A549 (cell line): ENCODE measurements at regions not wholly inside any gene's neighbourhood (a gene's known extent, or its start where the extent isn't known, plus 50 kb on each side); places are given as distances from the start of the nearest gene placed in this dataset.

Experiments
- ATAC-seq, 2 experiments: fragments of 200-7000 bp in 1 of 2; fragments of >200 bp in 1 of 2; cut with Nextera tagmentation in 1 of 2; cut with Tn5 transposase in 1 of 2; 3 replicates each; pipeline versions ENCODE4 v1.8.0 to v1.9.1; 2018 to 2020; ENCODE audit warnings: mild to moderate bottlenecking in 1 of 2, moderate library complexity in 1 of 2
- CTCF ChIA-PET: fragments of 300-600 bp; sonication (Branson Sonifier 250); formaldehyde crosslinking; extraction: SDS; loops from one replicate; lab custom pipeline; 2021; ENCODE audit warnings: antibody characterized with exemption, inconsistent platforms; lab: Yijun Ruan, JAX
- POLR2A ChIA-PET: fragments of 350-600 bp; formaldehyde crosslinking; extraction: SDS; loops from one replicate; lab custom pipeline; 2021; ENCODE audit warnings: antibody characterized with exemption, inconsistent platforms; lab: Yijun Ruan, JAX
- DNase-seq, 2 experiments: peaks; one replicate each; pipeline versions ENCODE4 v3.0.0 to v3.0.0-alpha.2; 2011 to 2016; ENCODE audit warnings: low read depth in 1 of 2, low spot score in 1 of 2
- FAIRE-seq: peaks from 2 replicates; lab custom pipeline; 2011; peaks lifted over from hg19 to GRCh38; lab: Jason Lieb, UNC
- H3K27ac ChIP-seq, 2 experiments: fragments of >200 bp; sonication (Bioruptor Twin); formaldehyde crosslinking; 3 replicates each; pipeline ENCODE4 v1.5.1; 2016 to 2017
- H3K4me1 ChIP-seq: fragments of >200 bp; sonication (Bioruptor Twin); formaldehyde crosslinking; 3 replicates; pipeline ENCODE4 v1.6.1; 2016
- H3K4me2 ChIP-seq: fragments of >200 bp; sonication (Bioruptor Twin); formaldehyde crosslinking; 3 replicates; pipeline ENCODE4 v1.6.1; 2016
- H3K4me3 ChIP-seq: fragments of >200 bp; sonication (Bioruptor Twin); formaldehyde crosslinking; 3 replicates; pipeline ENCODE4 v1.5.1; 2016
- H3K9me3 ChIP-seq: fragments of >200 bp; sonication (Bioruptor Twin); formaldehyde crosslinking; 3 replicates; pipeline ENCODE4 v1.6.1; 2016
- BHLHE40 ChIP-seq: IDR thresholded peaks from 2 replicates; pipeline ENCODE4 v1.6.1; 2012; ENCODE audit warnings: low read depth, low read length, inconsistent platforms
- CBX8 ChIP-seq: fragments of 200-600 bp; sonication (generic); IDR thresholded peaks from 2 replicates; pipeline ENCODE4 v1.6.1; 2016
- CHD2 ChIP-seq: fragments of 150-350 bp; IDR thresholded peaks from 2 replicates; pipeline ENCODE4 v1.6.1; 2014; ENCODE audit warnings: low read length; ENCODE audit not compliant: partially characterized antibody
- CTCF ChIP-seq: fragments of >200 bp; sonication (Bioruptor Twin); formaldehyde crosslinking; IDR thresholded peaks from 3 replicates; pipeline ENCODE4 v1.5.1; 2016
- EHMT2 ChIP-seq: fragments of 200-600 bp; sonication (generic); IDR thresholded peaks from 2 replicates; pipeline ENCODE4 v1.6.1; 2016; ENCODE audit warnings: antibody characterized with exemption, low read depth, mild to moderate bottlenecking, moderate library complexity
- ESRRA ChIP-seq: fragments of 150-350 bp; IDR thresholded peaks from 2 replicates; pipeline ENCODE4 v1.6.1; 2014; ENCODE audit warnings: mild to moderate bottlenecking, low read length, borderline replicate concordance
- FOXS1 ChIP-seq: fragments of 250-450 bp; sonication (Bioruptor Pico); IDR thresholded peaks from 2 replicates; pipeline ENCODE4 v1.5.0; 2020; ENCODE audit warnings: mild to moderate bottlenecking, moderate library complexity
- HES2 ChIP-seq: fragments of >200 bp; sonication (Bioruptor Twin); formaldehyde crosslinking; IDR thresholded peaks from 2 replicates; pipeline ENCODE4 v1.6.1; 2016
- HOXA7 ChIP-seq: fragments of 250-450 bp; sonication (Bioruptor Pico); IDR thresholded peaks from 2 replicates; pipeline ENCODE4 v1.5.0; 2020; ENCODE audit warnings: mild to moderate bottlenecking, moderate library complexity
- HOXB13 ChIP-seq: fragments of 250-450 bp; sonication (Bioruptor Pico); IDR thresholded peaks from 2 replicates; pipeline ENCODE4 v1.5.0; 2020; ENCODE audit warnings: low read depth, mild to moderate bottlenecking, moderate library complexity
- MYC ChIP-seq: IDR thresholded peaks from 2 replicates; pipeline ENCODE4 v1.6.1; 2012; ENCODE audit warnings: mild to moderate bottlenecking, inconsistent platforms, low read length, improper control_type of control experiment, borderline replicate concordance
- NFE2L2 ChIP-seq: fragments of 150-350 bp; conservative IDR thresholded peaks from 2 replicates; pipeline ENCODE4 v1.6.1; 2014; ENCODE audit warnings: low read length
- NR3C1 ChIP-seq: fragments of >200 bp; sonication (Bioruptor Twin); formaldehyde crosslinking; IDR thresholded peaks from 3 replicates; pipeline ENCODE4 v1.6.1; 2017
- PHF8 ChIP-seq: fragments of 200-600 bp; sonication (generic); IDR thresholded peaks from 2 replicates; pipeline ENCODE4 v1.6.1; 2016; ENCODE audit warnings: low read depth, mild to moderate bottlenecking, antibody characterized with exemption, moderate library complexity, borderline replicate concordance
- POLR2AphosphoS2 ChIP-seq: conservative IDR thresholded peaks from 2 replicates; pipeline ENCODE4 v1.6.1; 2012; ENCODE audit warnings: low read length, improper control_type of control experiment, inconsistent platforms
- RFX5 ChIP-seq: fragments of 450-650 bp; IDR thresholded peaks from 2 replicates; pipeline ENCODE4 v1.7.1; 2014; ENCODE audit warnings: antibody characterized with exemption, mild to moderate bottlenecking, moderate library complexity
- SMC3 ChIP-seq: fragments of >200 bp; sonication (Bioruptor Twin); formaldehyde crosslinking; IDR thresholded peaks from 3 replicates; pipeline ENCODE4 v1.6.1; 2018; ENCODE audit warnings: inconsistent platforms
- TFCP2L1 ChIP-seq: fragments of 250-450 bp; sonication (Bioruptor Pico); IDR thresholded peaks from 2 replicates; pipeline ENCODE4 v1.5.0; 2021; ENCODE audit warnings: mild to moderate bottlenecking
- ZFP36 ChIP-seq: fragments of 450-650 bp; IDR thresholded peaks from 2 replicates; pipeline ENCODE4 v1.6.1; 2014; ENCODE audit warnings: borderline replicate concordance; ENCODE audit not compliant: partially characterized antibody
- ZNF302 ChIP-seq: fragments of 250-450 bp; sonication (Bioruptor Pico); IDR thresholded peaks from 2 replicates; pipeline ENCODE4 v1.9.0; 2021; ENCODE audit warnings: inconsistent platforms, mild to moderate bottlenecking, moderate library complexity
- WGBS: methylation state at CpG from one replicate; pipeline ENCODE4 v1.1.6; 2017; ENCODE audit errors: missing lambda C conversion rate; 5-methylcytosine and 5-hydroxymethylcytosine counted together
- TF ChIP-seq, protein P1 (sequence below): fragments of 250-450 bp; sonication (Bioruptor Pico); IDR thresholded peaks from 2 replicates; pipeline ENCODE4 v1.5.0; 2021; ENCODE audit warnings: mild to moderate bottlenecking, moderate library complexity, borderline replicate concordance
- TF ChIP-seq, protein P2 (sequence below): fragments of 150-350 bp; IDR thresholded peaks from 2 replicates; pipeline ENCODE4 v1.6.1; 2014; ENCODE audit warnings: low read depth, mild to moderate bottlenecking, low read length

- Histone ChIP-seq H3K4me3 (no peak overlapping the region), H3K4me2 (no peak overlapping the region), H3K9me3 (no peaks in the 10 kb centered on the region), H3K27ac (no peak overlapping the region), H3K4me1 (no peaks in the 10 kb centered on the region)
- TF ChIP-seq NR3C1 (no peak), HES2 (no peak)
- no peak for ATAC-seq
- 92% methylated on average over 2 of the region's 2 CpGs for WGBS
- POLR2A ChIA-PET = no interaction called here
- no peak for DNase-seq
- no peak for FAIRE-seq
- CTCF ChIA-PET = no interaction called here
Measured at GRCh38 chr4:14568351-14568750, 433.9 kb upstream of the CPEB2 start.

GRCh38 chr4:14575289-14575688 lies 427.0 kb upstream of the CPEB2 start:
- ChIA-PET POLR2A (no interaction called here), CTCF (no interaction called here)
- TF ChIP-seq NFE2L2 (no peak), ESRRA (no peak), RFX5 (no peak), FOXS1 (CRISPR knock-in tag) (no peak), POLR2AphosphoS2 (no peak), CBX8 (no peak), CTCF (no peak), EHMT2 (no peak), HOXB13 (CRISPR knock-in tag) (no peak), MYC (no peak), BHLHE40 (no peak), SMC3 (no peak), ZNF302 (CRISPR knock-in tag) (no peak), PHF8 (no peak), HOXA7 (CRISPR knock-in tag) (no peak), ZFP36 (no peak), TFCP2L1 (CRISPR knock-in tag) (no peak), CHD2 (no peak)
- TF ChIP-seq, protein P1, sequence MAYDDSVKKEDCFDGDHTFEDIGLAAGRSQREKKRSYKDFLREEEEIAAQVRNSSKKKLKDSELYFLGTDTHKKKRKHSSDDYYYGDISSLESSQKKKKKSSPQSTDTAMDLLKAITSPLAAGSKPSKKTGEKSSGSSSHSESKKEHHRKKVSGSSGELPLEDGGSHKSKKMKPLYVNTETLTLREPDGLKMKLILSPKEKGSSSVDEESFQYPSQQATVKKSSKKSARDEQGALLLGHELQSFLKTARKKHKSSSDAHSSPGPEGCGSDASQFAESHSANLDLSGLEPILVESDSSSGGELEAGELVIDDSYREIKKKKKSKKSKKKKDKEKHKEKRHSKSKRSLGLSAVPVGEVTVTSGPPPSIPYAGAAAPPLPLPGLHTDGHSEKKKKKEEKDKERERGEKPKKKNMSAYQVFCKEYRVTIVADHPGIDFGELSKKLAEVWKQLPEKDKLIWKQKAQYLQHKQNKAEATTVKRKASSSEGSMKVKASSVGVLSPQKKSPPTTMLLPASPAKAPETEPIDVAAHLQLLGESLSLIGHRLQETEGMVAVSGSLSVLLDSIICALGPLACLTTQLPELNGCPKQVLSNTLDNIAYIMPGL (CRISPR knock-in tag) = no peak
- TF ChIP-seq, protein P2, sequence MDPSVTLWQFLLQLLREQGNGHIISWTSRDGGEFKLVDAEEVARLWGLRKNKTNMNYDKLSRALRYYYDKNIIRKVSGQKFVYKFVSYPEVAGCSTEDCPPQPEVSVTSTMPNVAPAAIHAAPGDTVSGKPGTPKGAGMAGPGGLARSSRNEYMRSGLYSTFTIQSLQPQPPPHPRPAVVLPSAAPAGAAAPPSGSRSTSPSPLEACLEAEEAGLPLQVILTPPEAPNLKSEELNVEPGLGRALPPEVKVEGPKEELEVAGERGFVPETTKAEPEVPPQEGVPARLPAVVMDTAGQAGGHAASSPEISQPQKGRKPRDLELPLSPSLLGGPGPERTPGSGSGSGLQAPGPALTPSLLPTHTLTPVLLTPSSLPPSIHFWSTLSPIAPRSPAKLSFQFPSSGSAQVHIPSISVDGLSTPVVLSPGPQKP = no peak
- Histone ChIP-seq H3K27ac (no peak overlapping the region), H3K4me2 (no peak overlapping the region), H3K9me3 (no peaks in the 10 kb centered on the region), H3K4me3 (no peak overlapping the region), H3K4me1 (no peaks in the 10 kb centered on the region)
- DNase-seq (no peak), FAIRE-seq (no peak), ATAC-seq (no peak)
- WGBS = 60% methylated on average over 1 of the region's 1 CpG
